GM18499 (cell line): ENCODE measurements at regions not wholly inside any gene's neighbourhood (a gene's known extent, or its start where the extent isn't known, plus 50 kb on each side); places are given as distances from the start of the nearest gene placed in this dataset.

ENCODE experiments used
- ATAC-seq: cut with Tn5 transposase; IDR thresholded peaks from one replicate; pipeline ENCODE4 v1.9.1; 2021; ENCODE audit warnings: moderate number of reproducible peaks; ENCODE audit not compliant: insufficient read depth, unreplicated experiment

DNA sequence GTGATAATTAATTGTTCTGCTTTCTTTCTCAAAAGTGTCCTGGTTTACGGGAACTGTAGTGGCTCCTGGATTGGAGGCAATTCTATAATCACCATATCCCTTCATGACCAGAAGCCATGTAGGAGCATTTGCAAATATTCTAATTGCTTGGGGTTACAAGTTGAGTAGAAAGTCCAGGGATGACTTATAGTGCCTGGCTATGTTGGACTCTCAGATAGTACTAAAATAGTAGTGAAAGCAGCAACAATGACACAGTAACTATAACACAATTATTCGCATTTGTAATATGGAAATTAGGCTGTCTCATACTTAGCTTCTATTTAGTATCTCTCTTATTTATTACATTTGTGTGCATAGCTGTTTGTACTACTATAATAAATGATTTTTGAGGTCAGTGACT, 712.5 kb upstream of the GRAMD2B start:
- ATAC-seq = no peak

DNA sequence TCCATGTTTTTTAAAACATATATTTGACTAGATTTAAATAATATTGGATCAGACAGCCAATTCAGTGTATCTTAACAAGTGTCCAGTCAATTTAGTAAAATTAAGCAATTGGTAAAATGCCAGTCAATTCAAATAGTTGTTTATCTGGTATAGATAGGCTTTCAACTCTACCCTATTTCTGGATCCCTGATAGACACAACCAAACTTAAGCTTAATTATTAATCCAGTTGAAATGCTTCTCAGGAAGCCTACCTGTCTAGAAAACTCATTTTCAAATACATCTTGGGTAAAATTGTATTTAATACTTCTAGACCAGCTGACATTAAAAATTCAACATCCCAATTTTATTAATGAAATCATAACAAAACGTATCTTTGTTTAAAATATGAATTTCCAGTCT, 710.8 kb upstream of the GRAMD2B start:
- ATAC-seq = no peak

DNA sequence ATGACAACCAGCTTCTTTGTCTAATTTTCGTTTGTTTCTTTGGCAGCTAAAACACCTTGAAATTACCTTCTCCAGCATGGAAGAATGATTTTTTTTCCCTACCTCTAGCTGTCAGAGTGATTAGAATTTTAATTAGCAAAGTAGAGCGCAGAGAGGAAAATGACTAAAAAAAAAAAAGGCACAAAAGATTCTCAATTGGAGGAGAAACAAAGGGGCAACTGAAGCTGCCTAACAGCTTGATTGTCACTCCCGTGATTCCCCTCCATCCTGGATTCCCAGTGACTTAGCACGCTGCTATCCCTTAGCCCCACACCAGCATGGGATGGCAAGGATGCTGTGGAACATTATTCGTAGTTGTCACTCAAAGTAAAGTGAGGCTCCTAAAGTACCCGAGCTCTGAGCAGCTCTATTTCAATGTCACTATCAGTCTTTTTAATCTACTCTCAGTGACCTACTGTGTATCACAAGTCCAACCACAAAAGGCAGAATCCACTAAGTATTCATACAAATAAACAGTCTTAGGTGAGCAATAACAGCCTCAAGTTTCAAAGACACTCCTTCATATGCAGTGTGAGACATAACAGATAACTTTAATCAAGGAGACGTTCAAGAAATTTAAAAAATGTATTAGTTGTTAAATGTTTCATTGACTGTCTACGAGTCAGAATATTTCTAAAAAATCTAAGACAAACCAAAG, 710.0 kb upstream of the GRAMD2B start:
- ATAC-seq = no peak

DNA sequence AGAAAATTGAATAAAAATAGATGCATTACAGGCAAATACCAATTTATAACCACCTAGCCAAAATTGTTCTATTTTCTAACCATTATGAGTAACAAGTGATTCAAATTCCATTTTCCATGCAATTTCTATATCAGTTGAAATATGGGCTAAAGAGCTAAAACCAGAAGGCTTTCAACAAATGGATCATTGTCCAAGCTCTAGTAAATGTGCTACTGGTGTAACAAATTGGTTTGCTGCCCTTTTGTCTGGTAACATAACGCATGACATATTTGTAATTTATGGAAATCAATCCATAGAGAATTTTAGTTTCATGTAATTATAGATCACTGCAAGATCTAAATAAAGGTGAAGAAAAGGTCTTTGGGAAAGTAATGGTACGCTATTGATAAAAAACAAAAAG, 708.0 kb upstream of the GRAMD2B start:
- ATAC-seq = no peak

DNA sequence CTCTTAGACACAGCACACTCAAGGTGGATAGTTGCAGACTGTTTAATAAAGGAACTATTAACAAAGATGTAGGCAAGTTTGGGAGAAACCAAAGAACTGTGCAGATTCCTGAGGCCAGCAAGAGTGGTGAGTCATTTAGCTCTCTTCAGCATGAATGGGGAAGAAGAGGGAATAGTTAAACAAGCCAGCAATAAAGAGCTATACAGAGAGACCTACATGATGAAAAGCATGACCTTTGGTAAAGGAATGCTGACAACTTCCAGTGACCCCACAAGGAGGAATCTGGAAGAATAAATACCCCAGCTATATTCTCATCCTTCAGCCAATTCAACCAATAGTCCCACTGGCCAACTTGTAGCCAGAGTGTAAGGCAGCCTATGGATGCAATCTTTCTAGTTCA, 706.0 kb upstream of the GRAMD2B start:
- no peak for ATAC-seq

DNA sequence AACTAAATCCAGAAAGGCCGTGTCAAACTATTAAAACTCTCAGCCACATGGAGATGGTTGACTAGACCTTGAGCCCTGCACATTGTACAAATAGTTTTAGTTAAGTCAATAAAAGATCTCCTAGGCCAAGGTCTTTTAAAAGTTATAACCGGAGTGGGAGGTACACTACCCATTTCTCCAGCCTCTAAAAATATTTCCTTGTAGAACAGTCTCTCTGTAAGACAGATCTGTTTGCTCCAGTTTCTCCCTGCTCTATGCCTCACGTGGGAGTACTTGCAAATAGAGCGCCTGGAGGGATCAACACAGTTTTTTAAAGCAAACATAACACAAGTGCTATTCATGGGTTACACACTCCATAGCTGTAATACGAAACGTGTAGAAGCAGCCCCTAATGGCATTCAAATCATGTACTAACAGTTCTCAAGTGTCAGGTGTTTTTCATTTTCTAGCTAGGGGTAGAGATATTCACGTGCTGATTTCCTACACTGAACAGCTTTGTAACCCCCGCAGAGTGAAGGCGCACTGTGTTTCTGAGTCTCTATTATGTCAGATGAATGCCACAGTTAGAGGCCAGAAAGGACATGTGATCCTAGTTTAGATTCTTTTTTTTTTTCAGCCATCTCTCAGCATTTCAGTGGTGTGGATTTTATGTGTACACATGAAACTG, 703.4 kb upstream of the GRAMD2B start:
- no peak for ATAC-seq

DNA sequence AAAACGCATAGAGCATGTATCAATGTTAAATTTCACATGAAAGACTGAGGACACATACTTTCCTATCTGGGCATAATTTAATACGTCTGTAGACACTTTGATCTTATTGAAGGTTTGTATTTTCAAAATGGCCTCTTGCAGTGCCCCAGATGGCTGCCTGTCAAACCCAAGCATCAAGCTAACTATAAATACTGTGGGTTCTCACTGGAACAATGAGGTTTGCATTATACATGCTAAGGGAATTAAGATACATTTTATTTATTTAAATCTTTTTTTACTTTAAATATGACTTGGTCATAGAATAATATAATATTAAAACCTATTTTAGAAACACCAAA, 702.9 kb upstream of the GRAMD2B start:
- ATAC-seq = no peak

DNA sequence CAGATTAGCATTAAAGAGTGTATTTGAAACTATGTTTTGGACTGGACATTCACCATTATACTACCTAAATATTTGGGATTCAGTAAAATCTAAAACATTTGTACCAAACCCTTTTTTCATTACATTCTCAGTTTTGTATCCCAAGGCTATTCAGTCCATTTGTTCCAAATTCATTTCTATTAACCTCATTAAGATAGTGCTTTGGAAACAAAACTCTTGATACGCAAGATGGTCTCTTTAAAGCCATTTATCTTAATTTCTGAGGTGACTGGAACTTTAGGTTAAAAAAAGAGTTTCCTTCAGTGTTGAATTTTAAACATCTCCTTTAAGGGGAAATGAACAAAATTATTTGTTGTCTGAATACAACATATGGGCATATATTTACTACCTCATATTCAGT, 702.5 kb upstream of the GRAMD2B start:
- ATAC-seq = no peak

DNA sequence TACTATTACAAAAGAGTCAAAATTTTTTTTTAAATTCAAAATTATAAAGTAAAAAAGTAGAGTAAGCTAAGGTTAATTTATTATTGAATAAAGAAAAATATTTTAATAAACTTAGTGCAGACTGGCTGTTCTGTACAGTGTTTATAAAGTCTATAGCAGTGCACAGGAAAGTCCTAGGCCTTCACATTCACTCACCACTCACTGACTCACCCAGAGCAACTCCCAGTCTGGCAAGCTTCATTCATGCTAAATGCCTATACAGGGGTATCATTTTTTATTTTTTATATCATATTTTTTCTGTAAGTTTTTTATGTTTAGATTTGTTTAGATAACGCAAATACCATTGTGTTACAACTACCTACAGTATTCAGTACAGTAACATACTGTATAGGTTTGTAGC, 700.7 kb upstream of the GRAMD2B start:
- no peak for ATAC-seq

DNA sequence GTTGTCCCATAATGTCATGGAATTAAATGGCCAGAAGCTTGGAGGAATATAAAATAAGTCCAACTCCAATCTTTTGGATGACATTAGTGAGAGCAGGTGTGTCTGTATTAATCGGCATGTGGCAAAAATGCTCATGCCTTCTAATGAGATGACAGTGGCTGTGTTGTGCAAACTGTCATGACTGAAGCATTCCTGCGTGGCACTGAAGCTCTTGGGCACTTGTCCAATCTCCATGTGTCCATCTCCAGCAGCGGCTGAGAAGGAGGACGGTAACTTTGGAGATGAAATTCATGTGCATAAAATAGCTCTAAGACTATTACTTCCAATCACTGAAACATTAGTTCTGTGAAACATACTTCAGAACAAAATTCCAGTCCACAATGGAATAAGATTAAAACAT, 697.5 kb upstream of the GRAMD2B start:
- no peak for ATAC-seq

DNA sequence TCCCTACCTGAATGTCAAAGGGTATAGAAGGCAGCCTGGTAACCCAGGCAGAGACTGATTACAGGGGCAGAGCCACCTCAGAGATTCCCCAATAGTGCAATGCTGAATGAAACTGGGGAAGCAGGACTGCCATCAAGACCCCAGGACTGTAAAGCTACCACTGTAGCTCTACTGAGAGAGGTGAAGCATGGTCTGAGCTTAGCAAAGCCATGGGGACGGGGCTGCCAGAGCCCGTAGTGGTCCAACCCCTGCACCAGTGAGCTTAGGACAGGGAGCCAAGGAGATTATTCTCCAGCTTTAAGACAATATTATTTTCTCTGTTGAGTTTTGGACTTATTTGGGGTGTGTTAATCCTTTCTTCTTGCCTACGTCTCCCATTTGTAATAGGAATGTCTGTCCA, 679.3 kb upstream of the GRAMD2B start:
- ATAC-seq = no peak

DNA sequence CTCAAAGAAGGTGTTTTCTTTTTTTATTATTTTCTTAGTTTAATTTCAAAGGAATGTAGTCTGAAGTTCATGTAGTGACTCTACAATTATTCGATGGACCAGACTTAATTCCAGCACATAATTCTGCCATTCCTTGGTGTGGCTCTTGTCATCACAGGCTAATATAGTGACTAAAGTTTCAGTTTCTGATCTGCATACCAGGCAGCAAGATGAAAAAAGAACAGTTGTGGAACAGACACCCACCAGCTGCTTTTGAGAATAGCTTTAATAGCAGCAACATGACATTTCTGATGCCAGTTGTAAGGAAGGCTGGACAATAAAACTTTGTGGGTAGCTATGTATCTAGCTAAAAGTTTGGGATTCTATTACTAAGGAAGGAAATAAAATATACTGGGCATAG, 676.3 kb upstream of the GRAMD2B start:
- ATAC-seq = no peak

DNA sequence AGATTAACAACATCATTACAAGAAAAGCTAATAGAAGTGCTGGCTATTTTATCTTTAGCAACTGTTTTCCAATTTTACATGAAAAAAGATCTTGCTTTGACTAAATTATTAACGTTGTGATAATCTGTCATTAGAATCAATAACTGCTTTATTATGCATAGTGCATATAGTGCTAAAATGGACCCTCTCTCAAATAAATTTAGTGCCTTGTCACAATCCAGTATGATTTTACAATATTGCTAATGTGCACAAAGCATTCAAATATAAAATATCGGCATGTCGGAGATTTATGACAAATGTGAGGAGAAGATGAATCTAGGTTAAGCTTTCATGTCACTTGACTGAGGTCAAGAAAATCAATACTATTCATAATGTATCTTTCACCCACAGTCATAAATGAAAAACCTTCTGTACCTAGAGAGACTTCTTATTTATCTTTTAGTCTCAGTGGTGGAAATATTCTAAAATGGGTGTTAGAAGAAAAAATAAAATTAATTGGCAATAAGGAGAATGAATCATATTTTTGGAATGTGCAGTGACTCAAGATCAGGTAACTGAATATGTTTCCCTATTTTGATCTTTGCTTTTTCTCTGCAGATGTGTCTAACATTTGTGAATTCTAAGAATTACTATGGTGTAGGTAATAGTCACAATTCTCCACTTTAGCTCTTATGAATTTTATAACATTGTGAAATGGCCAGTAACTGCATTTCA, 672.9 kb upstream of the GRAMD2B start:
- no peak for ATAC-seq

DNA sequence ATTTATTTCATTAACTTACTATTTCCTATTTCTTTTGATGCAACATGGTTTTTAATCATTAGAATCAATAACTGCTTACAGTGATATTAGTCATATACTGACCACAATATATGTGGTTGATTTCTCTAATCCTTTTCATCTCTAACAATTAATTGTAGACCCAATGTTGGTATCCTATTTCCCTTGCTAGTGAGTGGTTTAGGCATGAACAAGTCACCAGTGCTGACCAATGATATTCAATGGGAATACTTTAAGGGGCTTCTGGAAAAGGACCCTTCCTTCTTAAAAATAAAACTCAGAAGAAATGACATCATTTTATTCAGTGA, 672.4 kb upstream of the GRAMD2B start:
- no peak for ATAC-seq

DNA sequence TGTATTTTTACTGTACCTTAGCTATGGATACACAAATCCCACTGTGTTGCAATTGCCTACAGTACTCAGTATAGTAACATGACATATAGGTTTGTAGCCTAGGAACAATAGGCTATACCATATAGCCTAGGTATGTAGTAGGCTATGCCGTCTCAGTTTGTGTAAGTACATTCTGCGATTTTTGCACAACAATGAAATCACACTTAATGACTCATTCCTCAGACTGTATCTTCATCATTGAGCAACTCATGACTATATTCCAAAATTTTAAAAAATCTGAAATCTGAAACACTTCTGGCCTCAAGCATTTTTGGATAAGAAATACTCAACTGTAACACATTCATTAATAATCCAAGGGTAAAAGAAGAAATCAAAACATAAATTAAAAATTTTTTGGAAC, 666.8 kb upstream of the GRAMD2B start:
- ATAC-seq = no peak

DNA sequence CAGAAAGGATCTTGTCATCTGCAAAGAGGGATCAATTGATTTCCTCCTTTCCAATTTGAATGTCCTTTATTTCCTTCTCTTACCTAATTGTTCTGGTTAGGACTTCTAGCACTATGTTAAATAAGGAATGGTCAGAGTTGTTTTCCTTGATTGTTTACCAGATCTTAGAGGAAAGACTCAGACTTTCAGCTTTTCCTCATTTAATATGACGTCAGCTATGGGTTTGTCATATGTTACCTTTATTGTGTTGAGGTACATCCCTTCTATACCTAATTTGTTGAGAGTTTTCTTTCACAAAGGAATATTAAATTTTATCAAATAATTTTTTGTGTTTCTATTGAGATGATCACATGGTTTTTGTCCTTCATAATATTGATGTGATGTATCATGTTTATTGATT, 656.5 kb upstream of the GRAMD2B start:
- no peak for ATAC-seq

DNA sequence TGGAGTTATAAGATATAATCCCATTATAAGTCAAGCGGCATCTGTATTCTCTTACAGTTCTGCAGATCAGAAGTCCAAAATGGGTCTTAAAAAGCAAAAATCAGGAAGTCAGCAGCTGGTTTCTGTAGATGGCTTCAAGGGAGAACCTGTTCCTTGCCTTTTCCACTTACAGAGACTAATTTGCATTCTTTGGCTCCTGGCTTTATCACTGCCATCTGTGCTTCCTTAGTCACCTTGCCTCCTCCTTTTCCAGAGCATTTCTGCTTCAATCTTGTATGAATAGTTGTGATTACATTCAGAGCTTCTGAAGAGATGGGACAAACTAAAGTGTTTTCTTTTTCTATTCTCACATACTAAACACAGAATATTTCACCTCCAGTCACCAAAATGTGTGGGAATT, 647.3 kb upstream of the GRAMD2B start:
- no peak for ATAC-seq

DNA sequence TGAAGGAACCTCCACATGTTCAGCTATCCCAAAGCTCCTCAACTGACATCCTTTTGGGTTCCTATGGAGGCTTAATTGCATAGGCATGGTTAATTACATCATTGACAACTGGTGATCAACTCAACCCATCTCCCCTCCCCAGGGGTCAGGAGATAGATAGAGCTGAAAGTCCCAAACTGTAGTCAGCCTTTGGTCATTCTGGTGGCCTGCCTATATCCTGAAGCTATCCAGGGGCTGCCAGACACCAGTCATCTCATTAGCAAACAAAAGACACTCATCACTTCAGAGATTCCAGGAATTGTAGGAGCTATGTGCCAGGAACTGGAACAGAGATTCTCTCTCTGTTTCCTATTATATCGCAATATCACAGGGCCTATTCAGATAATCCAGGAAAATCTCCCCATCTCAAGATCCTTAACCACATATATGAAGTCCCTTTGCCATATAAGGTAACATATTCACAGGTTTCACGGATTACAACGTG, 646.5 kb upstream of the GRAMD2B start:
- no peak for ATAC-seq

DNA sequence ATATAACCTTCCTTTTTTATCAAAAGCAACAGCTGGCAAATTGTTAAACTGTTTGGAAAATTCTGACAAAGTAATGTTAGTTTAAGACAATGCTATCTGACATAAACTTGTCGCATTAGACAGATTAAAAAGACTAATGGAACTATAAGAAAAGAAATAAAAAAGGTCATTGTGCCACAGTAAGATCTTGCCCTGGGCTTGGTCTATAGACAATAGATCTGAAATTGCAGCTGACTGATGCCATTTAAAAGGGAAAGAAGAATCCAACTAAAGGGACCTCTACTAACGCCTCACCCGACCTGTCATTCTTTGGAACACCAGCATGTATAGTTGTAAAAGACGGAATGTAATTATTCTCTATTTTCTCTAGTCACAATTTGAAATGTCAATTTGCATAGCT, 644.4 kb upstream of the GRAMD2B start:
- no peak for ATAC-seq

DNA sequence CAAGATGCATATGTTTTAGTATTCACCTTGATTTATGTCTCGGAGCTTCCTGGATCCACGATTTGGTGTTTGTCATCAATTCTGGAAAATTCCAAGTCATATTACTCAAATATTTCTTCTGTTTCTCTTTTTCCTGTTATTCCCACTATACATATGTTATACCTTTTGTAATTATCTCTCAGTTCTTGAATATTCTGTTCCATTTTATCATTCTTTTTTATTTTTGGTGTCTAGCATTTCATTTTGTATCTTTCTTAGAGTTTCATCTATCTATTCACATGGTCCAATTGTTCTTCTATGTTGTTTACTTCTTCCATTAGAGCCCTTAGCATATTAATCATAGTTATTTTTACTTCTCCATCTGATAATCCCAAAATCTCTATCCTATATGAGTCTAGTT, 637.8 kb upstream of the GRAMD2B start:
- no peak for ATAC-seq

DNA sequence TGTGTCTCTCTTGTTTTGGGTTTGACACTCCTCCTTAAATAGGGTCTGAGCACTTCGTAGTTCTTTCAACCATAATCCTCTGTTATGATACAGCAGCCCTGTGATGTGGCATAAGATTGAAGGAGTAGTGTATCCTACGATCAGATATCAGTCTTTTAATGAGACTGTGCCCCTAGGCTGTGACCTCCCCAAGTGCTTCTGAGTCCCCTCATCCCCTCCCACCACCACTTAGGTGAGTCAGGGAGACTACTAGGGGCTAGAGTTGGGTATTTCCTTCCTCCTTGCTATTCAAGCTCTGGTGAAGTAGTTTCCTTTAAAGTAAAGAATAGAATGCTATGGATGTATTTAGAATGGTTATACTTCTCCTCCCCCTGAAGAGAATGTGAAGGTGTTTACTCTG, 637.2 kb upstream of the GRAMD2B start:
- no peak for ATAC-seq

DNA sequence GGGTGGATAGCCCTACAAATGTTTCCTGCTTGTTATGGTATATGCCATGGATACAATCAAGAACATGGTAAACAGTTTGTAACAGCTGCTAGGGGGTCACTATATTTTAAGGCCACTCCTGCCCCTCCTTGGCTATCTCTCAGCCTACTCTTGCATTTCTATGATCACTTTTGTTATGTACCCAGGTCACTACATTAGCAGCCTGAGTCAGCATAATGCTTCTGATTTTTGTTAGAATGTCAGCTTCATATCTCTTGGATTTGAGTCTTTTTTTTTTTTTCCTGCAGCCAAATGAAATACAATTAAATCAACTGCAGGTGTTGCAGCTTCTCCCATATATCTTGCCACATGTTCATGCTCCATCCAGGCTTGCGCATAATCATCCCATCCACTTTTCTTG, 629.7 kb upstream of the GRAMD2B start:
- ATAC-seq = no peak
